AG04449 (cell line): ENCODE measurements at regions not wholly inside any gene's neighbourhood (a gene's known extent, or its start where the extent isn't known, plus 50 kb on each side); places are given as distances from the start of the nearest gene placed in this dataset.

ENCODE experiments used
- CTCF ChIA-PET: fragments of 350-600 bp; formaldehyde crosslinking; extraction: SDS; loops from one replicate; lab custom pipeline; 2021; ENCODE audit warnings: antibody characterized with exemption; lab: Yijun Ruan, JAX
- POLR2A ChIA-PET: fragments of 400-600, 350-600 bp; formaldehyde crosslinking; extraction: SDS; loops from one replicate; lab custom pipeline; 2020; ENCODE audit warnings: antibody characterized with exemption, inconsistent platforms; lab: Yijun Ruan, JAX
- DNase-seq: peaks from one replicate; pipeline ENCODE4 v3.0.0-alpha.2; 2010; ENCODE audit warnings: low read depth, low spot score
- H3K4me3 ChIP-seq: 2 replicates; pipeline ENCODE4 v1.5.1; 2011; ENCODE audit warnings: low read depth, mild to moderate bottlenecking, control low read depth, low read length
- CTCF ChIP-seq: IDR thresholded peaks from one replicate; pipeline ENCODE4 v1.5.1; 2011; ENCODE audit warnings: mild to moderate bottlenecking, moderate library complexity, low read length, control low read depth, inconsistent platforms; ENCODE audit not compliant: insufficient read depth; ENCODE audit errors: missing control alignments

- CTCF ChIA-PET: no interaction called here
- POLR2A ChIA-PET: no interaction called here
- no peak for TF ChIP-seq CTCF
- no peak for DNase-seq
- H3K4me3 ChIP-seq: no peak overlapping the region
These were observed 111.2 kb upstream of the CARMIL1 start for GRCh38 chr6:25167961-25168360.

DNA sequence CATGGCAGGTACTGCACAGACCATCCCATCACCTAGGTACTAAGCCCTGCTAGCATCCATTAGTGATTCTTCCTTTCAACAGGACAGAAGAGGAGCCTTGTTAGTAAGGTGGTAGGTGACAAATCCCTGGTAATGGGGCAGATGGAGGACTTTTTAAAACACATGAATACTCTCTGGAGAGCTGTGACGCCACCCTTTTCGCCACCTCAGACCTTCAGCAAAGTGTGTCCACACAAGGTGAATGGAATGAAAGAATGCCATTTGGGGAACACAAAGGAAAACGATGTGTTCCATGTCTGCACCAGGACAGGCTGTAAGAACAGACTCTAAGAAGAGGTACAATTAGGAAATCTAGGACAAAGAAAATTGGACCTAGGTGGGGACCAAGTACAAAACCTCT is 110.5 kb upstream of the CARMIL1 start:
- POLR2A ChIA-PET: no interaction called here
- no peak overlapping the region for H3K4me3 ChIP-seq
- DNase-seq: no peak
- CTCF ChIA-PET: no interaction called here
- TF ChIP-seq CTCF: no peak

DNA sequence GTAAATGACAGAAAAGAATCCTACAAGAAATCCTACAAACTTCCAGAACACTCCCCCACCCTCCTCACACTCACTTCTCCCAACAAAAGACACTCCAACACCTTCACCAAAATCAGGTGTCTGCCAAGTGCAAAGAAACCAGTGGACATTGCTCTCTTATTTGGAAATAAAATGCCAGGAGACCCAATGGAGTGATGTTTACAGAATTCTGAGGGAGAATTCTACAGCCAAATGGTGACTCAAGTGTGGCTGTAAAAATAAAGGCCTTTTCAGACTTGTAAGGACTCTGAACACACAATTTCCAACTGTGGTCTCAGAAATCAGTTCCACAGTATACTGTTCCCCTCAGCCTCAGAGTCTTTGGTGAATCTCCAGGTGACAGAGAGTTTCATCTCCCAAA is 109.6 kb upstream of the CARMIL1 start:
- TF ChIP-seq CTCF: no peak
- CTCF ChIA-PET: interaction anchor here (2.3 kb wide), 1 partner anchor 98 kb away, joined by 6 read pairs; no protein-coding TSS in a partner anchor
- POLR2A ChIA-PET: interaction anchor here (0.6 to 0.7 kb wide), 2 partner anchors 24 to 73 kb away, joined by 3 read pairs; no protein-coding TSS in a partner anchor
- no peak for DNase-seq
- no peak overlapping the region for H3K4me3 ChIP-seq

DNA sequence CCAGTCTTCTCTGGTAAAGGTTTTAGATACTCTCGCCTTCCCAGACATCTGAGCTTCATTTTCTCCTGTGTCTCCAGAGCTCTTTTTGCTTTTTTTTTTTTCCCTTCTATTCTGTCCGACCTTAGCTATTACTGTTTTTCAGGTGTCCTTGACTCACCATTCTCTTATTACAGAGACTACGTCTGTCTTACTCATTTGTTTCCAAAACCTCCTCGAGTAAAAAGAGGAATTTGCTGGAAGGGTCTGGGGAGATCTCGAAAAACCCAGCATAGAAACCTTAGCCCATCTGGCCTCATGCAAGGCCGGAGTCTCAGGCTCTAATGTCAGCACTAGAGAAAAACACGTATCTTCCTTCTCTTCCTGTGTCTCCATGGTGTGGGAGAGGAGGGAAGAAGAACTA is 109.2 kb upstream of the CARMIL1 start:
- POLR2A ChIA-PET: interaction anchor here (0.6 to 0.7 kb wide), 2 partner anchors 24 to 74 kb away, joined by 3 read pairs; no protein-coding TSS in a partner anchor
- no peak for TF ChIP-seq CTCF
- no peak for DNase-seq
- CTCF ChIA-PET: interaction anchor here (2.3 kb wide), 1 partner anchor 99 kb away, joined by 6 read pairs; no protein-coding TSS in a partner anchor
- no peak overlapping the region for H3K4me3 ChIP-seq

DNA sequence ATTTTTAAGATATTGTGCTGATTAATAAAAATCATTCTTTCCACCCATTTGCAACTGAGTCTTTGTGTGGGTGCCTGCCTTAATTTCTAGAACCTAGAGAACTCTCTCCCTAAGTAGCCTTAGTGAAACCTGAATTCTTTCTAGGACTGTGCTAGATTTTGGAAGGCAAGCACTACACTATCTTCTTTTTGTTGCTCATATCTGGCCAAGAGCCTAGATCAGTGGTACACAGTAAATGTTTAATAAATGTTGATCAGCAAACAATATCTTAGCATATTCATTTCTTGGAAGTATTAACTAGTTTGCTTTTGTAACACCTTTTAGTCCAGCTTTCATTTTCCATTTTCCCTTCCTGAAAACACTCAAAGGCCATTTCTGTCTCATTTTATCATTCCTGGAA is 108.5 kb upstream of the CARMIL1 start:
- DNase-seq: no peak
- ChIA-PET POLR2A (no interaction called here), CTCF (interaction anchor here (2.3 kb wide), 1 partner anchor 99 kb away, joined by 6 read pairs; no protein-coding TSS in a partner anchor)
- TF ChIP-seq CTCF: no peak
- no peak overlapping the region for H3K4me3 ChIP-seq

DNA sequence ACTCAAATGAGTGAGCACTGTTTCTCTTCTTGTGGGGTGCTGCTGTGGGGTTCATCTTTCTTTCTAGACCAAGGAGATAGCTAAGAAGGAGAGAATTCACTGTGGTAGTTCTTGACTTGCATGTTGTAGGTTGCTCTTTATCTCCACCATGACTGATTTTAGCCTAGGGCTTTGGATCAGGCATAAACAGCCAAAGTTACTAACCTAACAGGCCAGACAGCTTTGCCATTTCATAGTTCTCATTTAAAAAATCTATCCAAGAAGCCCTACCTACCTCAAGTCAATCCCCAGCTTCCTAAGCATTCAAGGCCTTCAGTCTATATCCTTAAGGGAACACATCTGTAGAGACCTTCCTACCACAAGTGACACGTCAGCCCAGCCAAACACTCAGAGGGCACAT is 107.9 kb upstream of the CARMIL1 start:
- H3K4me3 ChIP-seq: no peak overlapping the region
- ChIA-PET POLR2A (no interaction called here), CTCF (interaction anchor here (1.5 to 2.3 kb wide), 2 partner anchors 100 to 320 kb away, joined by 3 to 6 read pairs; no protein-coding TSS in a partner anchor)
- TF ChIP-seq CTCF: no peak
- DNase-seq: no peak
